GM12874 (cell line): ENCODE measurements at regions not wholly inside any gene's neighbourhood (a gene's known extent, or its start where the extent isn't known, plus 50 kb on each side); places are given as distances from the start of the nearest gene placed in this dataset.

ENCODE experiments used
- CTCF ChIP-seq: IDR thresholded peaks from 2 replicates; pipeline ENCODE4 v1.5.1; 2011; ENCODE audit warnings: low read depth, mild to moderate bottlenecking, control low read depth, low read length, moderate library complexity; ENCODE audit not compliant: insufficient read depth

GRCh38 chr4:11342401-11342800, 86.3 kb downstream of the HS3ST1 start:
- no peak for TF ChIP-seq CTCF

- no peak for TF ChIP-seq CTCF
Observed at GRCh38 chr4:11341337-11342043, 87.2 kb downstream of the HS3ST1 start.

GRCh38 chr4:11338956-11339782, 89.5 kb downstream of the HS3ST1 start:
- TF ChIP-seq CTCF: no peak

- TF ChIP-seq CTCF: no peak
Observed at GRCh38 chr4:11337287-11337686, 91.4 kb downstream of the HS3ST1 start.

- no peak for TF ChIP-seq CTCF
Observed at GRCh38 chr4:11336435-11336834, 92.3 kb downstream of the HS3ST1 start.

- TF ChIP-seq CTCF: no peak
Observed at GRCh38 chr4:11334887-11335286, 93.8 kb downstream of the HS3ST1 start.

- TF ChIP-seq CTCF: no peak
Observed at GRCh38 chr4:11328401-11328800, 100.3 kb downstream of the HS3ST1 start.
